NCI-H2171 (cell line): ENCODE measurements at regions not wholly inside any gene's neighbourhood (a gene's known extent, or its start where the extent isn't known, plus 50 kb on each side); places are given as distances from the start of the nearest gene placed in this dataset.
"Not testable (repeated sequence)": the region's sequence is repeated elsewhere in the genome, so short reads cannot be mapped to it uniquely, and the experiment has no call there.

ENCODE experiments used
- DNase-seq: peaks from one replicate; lab custom pipeline; 2025; lab: John Stamatoyannopoulos, UW

DNA sequence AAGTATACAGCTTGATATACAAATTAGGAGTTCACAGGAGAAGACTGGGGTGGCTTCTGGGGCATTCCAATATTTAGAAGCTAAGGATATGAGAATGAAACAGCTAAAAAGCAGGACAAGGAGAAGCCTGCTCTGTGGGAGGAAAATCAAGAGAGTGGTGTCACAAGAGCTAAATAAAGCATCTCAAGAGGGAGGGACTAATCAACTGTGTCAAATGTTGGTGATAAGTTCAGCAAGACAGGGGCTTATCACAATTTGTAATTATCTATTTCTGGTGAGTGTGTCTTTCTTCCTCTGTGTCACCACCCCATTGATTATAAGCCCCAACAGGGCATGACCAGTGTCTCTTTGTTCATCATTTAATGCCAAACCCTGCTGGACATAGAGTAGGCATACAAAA, 295.8 kb upstream of the DUSP10 start:
- DNase-seq, result no peak

DNA sequence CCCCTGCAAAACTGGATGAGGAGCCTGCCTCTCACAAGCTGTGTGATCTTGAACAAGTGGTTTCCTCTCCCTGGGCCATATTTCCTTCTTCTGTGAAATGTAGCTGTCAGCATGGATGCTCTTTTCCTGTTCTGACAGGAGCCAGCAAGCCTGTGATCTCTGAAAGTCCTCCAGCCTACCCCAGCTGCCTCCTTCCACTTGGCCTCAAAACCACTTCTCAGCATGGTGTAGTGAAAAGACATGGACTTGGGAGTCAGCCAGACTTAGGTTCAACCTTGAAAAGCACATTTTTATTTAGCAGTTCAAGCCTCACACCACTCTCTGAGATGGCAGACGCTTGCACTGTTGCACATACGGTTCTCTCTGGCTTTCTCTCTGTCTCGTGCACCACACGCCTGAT, 292.9 kb upstream of the DUSP10 start:
- no peak for DNase-seq

DNA sequence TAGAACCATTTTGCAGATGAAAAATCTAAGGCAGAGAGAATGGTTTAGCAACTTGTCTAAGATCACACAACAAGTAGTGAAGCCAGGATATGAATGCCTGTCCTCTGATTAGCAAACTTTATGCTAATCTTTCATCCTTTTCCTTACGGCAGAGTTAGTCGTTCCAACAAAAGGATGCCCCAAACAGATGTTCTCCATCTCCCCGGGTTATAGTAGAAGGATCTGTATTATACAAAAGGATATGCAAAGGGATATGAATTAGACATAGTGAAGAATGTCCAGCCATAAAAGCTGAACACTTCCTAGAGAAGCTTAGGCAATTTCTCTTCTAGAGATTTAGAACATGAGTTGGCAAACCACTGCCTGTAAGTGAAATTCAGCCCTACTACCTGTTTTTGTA, 291.6 kb upstream of the DUSP10 start:
- DNase-seq, result no peak

GRCh38 chr1:222031318-222031717, 289.4 kb upstream of the DUSP10 start:
- no peak for DNase-seq

DNA sequence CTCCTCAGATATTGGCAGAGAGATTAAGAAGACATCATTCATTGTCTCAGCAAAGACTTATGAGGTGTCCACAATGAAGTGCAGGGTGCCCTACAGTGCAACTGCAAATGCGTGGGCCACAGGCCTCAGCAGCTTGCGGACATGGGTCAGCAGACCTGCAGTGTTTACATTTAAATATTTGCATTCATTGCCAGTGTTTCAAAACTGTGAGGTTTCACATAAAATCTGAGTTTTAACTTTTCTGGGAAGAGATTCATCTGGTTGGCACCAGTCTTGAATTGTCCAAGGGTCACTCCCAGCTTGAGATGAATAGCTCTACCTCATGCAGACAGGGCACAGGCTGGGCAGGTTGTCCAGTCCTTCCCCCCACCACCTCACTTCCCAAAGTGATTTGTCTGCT, 286.8 kb upstream of the DUSP10 start:
- DNase-seq, result no peak

GRCh38 chr1:222028116-222028515, 286.2 kb upstream of the DUSP10 start:
- DNase-seq, result peak; percentile 26

GRCh38 chr1:222026280-222026679, 284.4 kb upstream of the DUSP10 start:
- no peak for DNase-seq

- no peak for DNase-seq
Measured at GRCh38 chr1:222023025-222023424, 281.1 kb upstream of the DUSP10 start.

GRCh38 chr1:222021129-222021528, 279.2 kb upstream of the DUSP10 start:
- no peak for DNase-seq

GRCh38 chr1:222020553-222020952, 278.7 kb upstream of the DUSP10 start:
- no peak for DNase-seq

- no peak for DNase-seq
Measured at GRCh38 chr1:222019029-222019428, 277.1 kb upstream of the DUSP10 start.

- DNase-seq, result no peak
Measured at GRCh38 chr1:222018041-222018440, 276.2 kb upstream of the DUSP10 start.

DNA sequence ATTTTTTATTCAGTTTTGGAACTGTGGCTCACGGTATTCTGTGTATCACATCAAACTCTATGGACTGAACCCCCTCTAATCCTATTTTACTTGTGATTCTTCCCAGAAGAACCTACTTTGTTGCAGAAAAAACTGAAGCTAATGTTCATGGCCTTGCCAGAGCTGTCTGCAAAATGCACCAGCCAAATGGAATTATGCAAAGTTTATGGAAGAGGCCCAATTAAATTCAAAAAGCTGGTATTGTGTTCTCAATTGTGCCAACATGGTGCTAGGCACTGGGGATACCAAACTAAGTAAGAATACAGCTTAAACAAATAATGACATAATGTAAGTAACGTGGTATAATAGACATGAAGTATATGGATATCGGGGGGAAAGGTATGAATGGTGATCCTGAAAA, 273.8 kb upstream of the DUSP10 start:
- no peak for DNase-seq

- no peak for DNase-seq
Measured at GRCh38 chr1:222014001-222014400, 272.1 kb upstream of the DUSP10 start.

DNA sequence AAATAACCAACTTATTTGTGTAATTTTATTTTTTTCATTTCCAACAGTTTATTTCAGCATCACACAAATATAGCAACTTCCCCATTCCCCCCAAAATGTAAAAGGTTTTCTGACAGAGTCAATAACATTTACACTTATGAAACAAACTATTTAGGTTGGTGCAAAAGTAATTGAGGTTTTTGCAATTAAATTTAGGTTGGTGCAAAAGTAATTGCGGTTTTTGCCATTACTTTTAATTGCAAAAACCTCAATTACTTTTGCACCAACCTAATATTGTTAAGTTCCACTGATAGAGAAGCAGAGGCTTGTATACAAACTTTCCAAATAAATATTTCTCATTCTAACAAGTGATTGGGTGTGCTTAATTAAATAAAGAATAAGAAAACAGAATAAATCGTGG, 270.9 kb upstream of the DUSP10 start:
- DNase-seq, result no peak

DNA sequence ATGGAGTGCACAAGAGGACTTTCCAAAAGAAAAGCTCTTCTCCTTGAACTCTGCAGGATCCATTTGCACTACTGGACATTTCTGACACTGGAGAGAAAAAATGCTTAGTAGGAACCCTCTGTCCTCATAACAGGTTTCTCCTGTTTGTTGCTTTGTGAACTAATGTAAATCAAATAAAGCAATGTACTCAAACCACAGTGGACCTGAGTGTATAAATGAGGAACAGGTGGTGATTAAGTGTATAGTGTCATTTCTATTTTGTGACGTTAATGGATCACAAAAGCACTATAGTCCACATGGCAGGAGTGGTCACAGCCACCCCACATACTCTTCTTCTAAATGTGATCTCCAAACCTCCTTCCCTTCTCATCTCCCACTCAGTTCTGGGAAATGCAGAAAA, 268.4 kb upstream of the DUSP10 start:
- no peak for DNase-seq

- DNase-seq, result no peak
Measured at GRCh38 chr1:222009105-222009730, 267.3 kb upstream of the DUSP10 start.

GRCh38 chr1:222006715-222007114, 264.8 kb upstream of the DUSP10 start:
- DNase-seq, result no peak

GRCh38 chr1:222004784-222005183, 262.9 kb upstream of the DUSP10 start:
- DNase-seq, result no peak

DNA sequence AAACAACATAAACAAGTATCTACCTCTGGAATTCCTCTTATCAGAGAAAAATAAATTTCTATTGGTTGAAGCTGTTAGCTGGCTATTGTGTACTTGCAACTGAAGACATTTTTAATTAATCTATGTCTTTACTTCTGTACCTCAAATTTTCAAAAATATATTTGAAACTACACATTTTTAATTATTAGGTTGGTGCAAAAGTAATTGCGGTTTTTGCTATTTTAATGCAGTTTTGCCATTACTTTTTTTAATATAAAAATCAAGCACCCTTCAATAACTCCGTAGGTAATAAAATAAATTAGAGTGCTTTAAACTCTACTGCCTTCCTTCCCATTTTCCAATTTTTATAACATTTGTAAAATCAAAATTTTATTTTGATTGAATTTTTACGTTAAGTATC, 262.1 kb upstream of the DUSP10 start:
- DNase-seq, result no peak

DNA sequence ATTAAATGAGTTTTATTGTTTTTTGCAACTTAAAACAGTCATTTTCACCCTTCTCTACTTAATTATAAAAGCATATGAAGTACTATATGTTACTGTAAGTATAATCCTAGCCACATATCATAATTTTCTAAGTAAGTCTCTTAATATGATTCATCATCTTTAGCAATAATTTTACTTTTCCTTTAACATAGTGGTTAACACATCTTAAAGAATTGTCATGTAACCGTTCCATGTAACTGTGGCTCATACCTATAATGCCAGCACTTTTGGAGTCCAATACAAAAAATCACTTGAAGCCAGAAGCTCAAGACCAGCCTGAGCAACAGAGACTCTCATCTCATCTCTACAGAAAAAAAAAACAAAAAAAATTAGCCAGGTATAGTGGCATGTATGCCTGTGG, 260.6 kb upstream of the DUSP10 start:
- DNase-seq, result no peak

- no peak for DNase-seq
Measured at GRCh38 chr1:222000131-222000530, 258.2 kb upstream of the DUSP10 start.

DNA sequence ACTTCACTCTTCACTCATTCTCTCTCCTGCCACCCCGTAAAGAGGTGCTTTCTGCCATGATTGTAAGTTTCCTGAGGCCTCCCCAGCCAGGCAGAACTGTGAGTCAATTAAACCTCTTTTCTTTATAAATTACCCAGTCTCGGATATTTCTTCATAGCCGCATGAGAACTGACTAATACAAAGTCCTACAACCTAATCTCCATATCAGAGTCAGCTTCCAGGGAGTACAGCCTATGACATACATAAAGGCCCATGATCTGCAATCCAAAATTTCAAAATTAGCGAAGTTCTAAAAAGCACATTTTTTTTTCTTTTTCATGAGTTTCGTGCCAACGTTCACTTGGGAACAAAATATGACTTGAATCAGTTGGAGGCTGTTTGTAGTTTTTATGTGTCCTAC, 256.9 kb upstream of the DUSP10 start:
- no peak for DNase-seq

GRCh38 chr1:221998186-221998612, 256.3 kb upstream of the DUSP10 start:
- DNase-seq, result no peak

- DNase-seq, result not testable (repeated sequence)
Measured at GRCh38 chr1:221997012-221997411, 255.1 kb upstream of the DUSP10 start.
